Skeletal muscle cell (primary cell): ENCODE measurements at regions not wholly inside any gene's neighbourhood (a gene's known extent, or its start where the extent isn't known, plus 50 kb on each side); places are given as distances from the start of the nearest gene placed in this dataset.

Source experiments
- DNase-seq: peaks from one replicate; pipeline ENCODE4 v3.0.0-alpha.2; 2010; ENCODE audit warnings: low read depth
- H3K4me3 ChIP-seq: 2 replicates; pipeline ENCODE4 v1.5.1; 2011; ENCODE audit warnings: low read depth, mild to moderate bottlenecking, control low read depth, low read length, moderate library complexity

GRCh38 chrX:102883491-102883890 is 53.6 kb upstream of the RAB40AL start:
- DNase-seq, result no peak
- no peak overlapping the region for H3K4me3 ChIP-seq
